Ishikawa (cell line): ENCODE measurements at regions not wholly inside any gene's neighbourhood (a gene's known extent, or its start where the extent isn't known, plus 50 kb on each side); places are given as distances from the start of the nearest gene placed in this dataset.

ENCODE experiments used
- CEBPB ChIP-seq: IDR thresholded peaks from 2 replicates; pipeline ENCODE4 v1.6.1; 2012
- CREB1 ChIP-seq: IDR thresholded peaks from 2 replicates; pipeline ENCODE4 v1.6.1; 2012; ENCODE audit warnings: low read depth
- EGR1 ChIP-seq: IDR thresholded peaks from 2 replicates; pipeline ENCODE4 v1.6.1; 2012
- EP300 ChIP-seq: IDR thresholded peaks from 2 replicates; pipeline ENCODE4 v1.6.1; 2012; ENCODE audit warnings: borderline replicate concordance
- FOXM1 ChIP-seq: IDR thresholded peaks from 2 replicates; pipeline ENCODE4 v1.6.1; 2012; ENCODE audit warnings: low read depth, borderline replicate concordance
- MAX ChIP-seq: IDR thresholded peaks from 2 replicates; pipeline ENCODE4 v1.6.1; 2012
- NFIC ChIP-seq: IDR thresholded peaks from 2 replicates; pipeline ENCODE4 v1.6.1; 2012
- RAD21 ChIP-seq: IDR thresholded peaks from 2 replicates; pipeline ENCODE4 v1.6.1; 2012; ENCODE audit warnings: low read depth
- REST ChIP-seq: IDR thresholded peaks from 2 replicates; pipeline ENCODE4 v1.6.1; 2012; ENCODE audit warnings: low read depth, mild to moderate bottlenecking
- TAF1 ChIP-seq: IDR thresholded peaks from 2 replicates; pipeline ENCODE4 v1.6.1; 2012; ENCODE audit warnings: low read depth, mild to moderate bottlenecking
- TCF12 ChIP-seq: IDR thresholded peaks from 2 replicates; pipeline ENCODE4 v1.6.1; 2012; ENCODE audit warnings: low read depth
- TEAD4 ChIP-seq: IDR thresholded peaks from 2 replicates; pipeline ENCODE4 v1.6.1; 2012
- USF1 ChIP-seq: IDR thresholded peaks from 2 replicates; pipeline ENCODE4 v1.6.1; 2012
- YY1 ChIP-seq: IDR thresholded peaks from 2 replicates; pipeline ENCODE4 v1.6.1; 2012; ENCODE audit warnings: low read depth
- ZBTB7A ChIP-seq: IDR thresholded peaks from 2 replicates; pipeline ENCODE4 v1.6.1; 2012; ENCODE audit warnings: low read depth

GRCh38 chr9:107907255-107907654, 417.7 kb upstream of the KLF4 start:
- no peak for TF ChIP-seq FOXM1
- no peak for TF ChIP-seq EGR1

GRCh38 chr9:107906074-107906473, 416.5 kb upstream of the KLF4 start:
- TF ChIP-seq MAX (no peak), YY1 (no peak), CREB1 (no peak), EGR1 (no peak), TEAD4 (no peak), EP300 (no peak), FOXM1 (no peak), CEBPB (no peak)

GRCh38 chr9:107905308-107906020, 415.9 kb upstream of the KLF4 start:
- TF ChIP-seq EGR1 (no peak), TAF1 (no peak), ZBTB7A (no peak), RAD21 (no peak), FOXM1 (no peak)

- no peak for TF ChIP-seq USF1
- TF ChIP-seq TAF1: no peak
- no peak for TF ChIP-seq RAD21
- no peak for TF ChIP-seq EP300
- no peak for TF ChIP-seq FOXM1
- no peak for TF ChIP-seq REST
- TF ChIP-seq EGR1: no peak
- no peak for TF ChIP-seq CEBPB
- no peak for TF ChIP-seq TCF12
- no peak for TF ChIP-seq YY1
- no peak for TF ChIP-seq MAX
- no peak for TF ChIP-seq ZBTB7A
- no peak for TF ChIP-seq NFIC
- TF ChIP-seq CREB1: no peak
- no peak for TF ChIP-seq TEAD4
Observed at GRCh38 chr9:107899961-107900330, 410.4 kb upstream of the KLF4 start.

- TF ChIP-seq FOXM1 (no peak), CREB1 (no peak), NFIC (no peak), EGR1 (no peak)
Observed at GRCh38 chr9:107898761-107899160, 409.2 kb upstream of the KLF4 start.

- no peak for TF ChIP-seq TAF1
Observed at GRCh38 chr9:107896544-107896943, 407.0 kb upstream of the KLF4 start.

- TF ChIP-seq YY1 (no peak), ZBTB7A (no peak)
Observed at GRCh38 chr9:107895501-107896001, 406.0 kb upstream of the KLF4 start.

- no peak for TF ChIP-seq CEBPB
- TF ChIP-seq CREB1: no peak
- TF ChIP-seq REST: no peak
- TF ChIP-seq RAD21: no peak
- TF ChIP-seq YY1: no peak
Observed at GRCh38 chr9:107894572-107895261, 405.1 kb upstream of the KLF4 start.
